HG03175 (cell line): ENCODE measurements at regions not wholly inside any gene's neighbourhood (a gene's known extent, or its start where the extent isn't known, plus 50 kb on each side); places are given as distances from the start of the nearest gene placed in this dataset.

Source experiments
- ATAC-seq: cut with Tn5 transposase; IDR thresholded peaks from one replicate; pipeline ENCODE4 v1.9.1; 2021; ENCODE audit warnings: mild to moderate bottlenecking, moderate library complexity; ENCODE audit not compliant: unreplicated experiment

- ATAC-seq, result no peak
Measured at GRCh38 chr17:33809748-33810147, 445.3 kb upstream of the CCL2 start.

DNA sequence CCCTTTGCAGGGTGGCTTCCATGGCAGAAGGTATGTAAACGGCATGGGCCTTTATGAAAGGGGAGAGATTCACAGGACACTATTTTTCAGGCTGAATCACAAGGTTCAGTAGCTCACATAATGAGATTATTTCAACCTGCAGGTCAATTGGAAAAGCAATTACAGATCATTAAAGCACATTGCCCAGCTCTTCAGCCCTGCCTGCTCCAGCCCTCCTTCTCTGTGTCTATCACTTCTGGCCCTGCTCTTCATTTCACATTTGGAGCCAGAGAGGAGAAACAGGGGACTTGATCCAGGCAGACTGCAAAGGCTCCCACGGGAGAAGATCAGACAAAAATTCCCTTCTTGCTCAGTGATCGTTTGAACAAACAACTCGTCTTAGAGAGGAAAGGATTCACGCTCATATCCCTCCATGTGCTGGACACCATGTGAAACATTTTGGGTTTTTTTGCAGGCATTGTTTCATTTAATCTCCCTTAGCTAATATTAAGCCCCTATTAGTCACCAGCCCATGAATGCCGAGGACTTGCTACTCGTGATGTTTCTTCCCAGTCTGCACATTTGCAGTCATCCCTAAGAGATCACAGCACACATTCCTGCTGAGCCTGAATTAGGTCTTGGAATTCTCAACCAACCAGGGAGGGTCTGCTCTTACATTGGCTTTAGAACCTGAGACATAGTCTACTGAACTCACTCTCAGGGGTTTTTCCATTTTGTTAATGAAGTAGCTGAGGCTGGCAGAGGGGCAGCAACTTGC lies 443.9 kb upstream of the CCL2 start:
- ATAC-seq, result no peak

GRCh38 chr17:33811984-33812577 lies 443.0 kb upstream of the CCL2 start:
- ATAC-seq, result no peak

DNA sequence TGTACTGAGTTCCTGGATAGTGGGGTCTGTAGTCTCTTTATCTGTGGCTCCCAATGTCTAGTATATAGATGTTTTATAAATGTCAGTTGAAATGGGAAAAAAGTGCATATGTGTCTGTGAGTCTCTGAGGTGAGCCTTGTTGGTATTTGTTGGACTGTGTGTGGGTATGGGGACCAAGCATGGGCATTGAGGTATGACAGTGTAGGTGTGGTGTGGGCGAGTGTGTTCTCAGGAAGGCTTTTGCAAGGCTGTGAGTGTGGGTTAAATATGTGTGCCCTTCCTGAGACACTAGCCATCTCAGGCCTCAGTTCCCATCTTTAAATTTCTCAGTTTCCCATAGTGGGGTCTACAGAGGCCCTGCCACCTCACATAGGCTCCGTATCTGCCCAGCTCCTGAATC lies 440.2 kb upstream of the CCL2 start:
- no peak for ATAC-seq

- no peak for ATAC-seq
Measured at GRCh38 chr17:33816036-33816435, 439.0 kb upstream of the CCL2 start.

GRCh38 chr17:33816842-33817617 lies 438.1 kb upstream of the CCL2 start:
- no peak for ATAC-seq

GRCh38 chr17:33819539-33819938 lies 435.5 kb upstream of the CCL2 start:
- ATAC-seq, result no peak

DNA sequence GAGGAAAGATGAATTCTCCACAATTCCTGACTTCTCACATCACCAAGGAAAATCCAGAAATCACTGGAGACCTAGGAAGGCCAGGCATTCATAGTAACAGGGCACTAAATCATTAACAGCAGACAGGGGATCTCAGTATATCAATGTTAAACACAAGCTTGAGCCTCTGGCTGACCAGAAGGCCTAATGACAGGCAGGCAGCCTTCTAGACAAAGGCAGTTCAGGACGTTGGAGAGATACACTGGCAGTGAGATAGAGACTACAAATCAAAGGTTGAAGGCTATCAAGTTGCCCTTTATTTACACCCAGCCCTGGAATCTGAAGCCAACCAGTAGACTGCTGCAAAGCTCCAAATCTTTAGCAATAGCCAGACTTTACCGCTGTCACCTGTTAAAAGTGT lies 422.8 kb upstream of the CCL2 start:
- no peak for ATAC-seq

- ATAC-seq, result no peak
Measured at GRCh38 chr17:33837281-33837680, 417.8 kb upstream of the CCL2 start.

DNA sequence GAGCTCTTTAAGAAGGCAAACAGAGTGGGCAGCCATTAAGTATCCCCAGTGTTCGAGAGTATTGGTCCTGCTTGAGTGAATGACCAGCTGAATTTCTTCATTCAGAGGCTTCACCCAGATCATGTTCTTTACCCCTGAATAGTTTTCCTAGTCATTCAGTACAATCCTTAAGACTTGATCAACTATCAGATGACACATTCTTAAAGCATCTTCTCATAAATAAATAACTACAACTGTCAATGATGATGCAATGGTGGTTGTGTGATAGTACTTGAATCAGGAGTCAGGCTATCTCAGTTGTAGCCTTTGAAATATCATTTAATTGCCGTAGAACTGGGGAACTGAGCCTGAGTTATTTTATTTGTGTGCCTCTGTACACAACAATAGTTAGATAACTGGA lies 416.8 kb upstream of the CCL2 start:
- ATAC-seq, result no peak

DNA sequence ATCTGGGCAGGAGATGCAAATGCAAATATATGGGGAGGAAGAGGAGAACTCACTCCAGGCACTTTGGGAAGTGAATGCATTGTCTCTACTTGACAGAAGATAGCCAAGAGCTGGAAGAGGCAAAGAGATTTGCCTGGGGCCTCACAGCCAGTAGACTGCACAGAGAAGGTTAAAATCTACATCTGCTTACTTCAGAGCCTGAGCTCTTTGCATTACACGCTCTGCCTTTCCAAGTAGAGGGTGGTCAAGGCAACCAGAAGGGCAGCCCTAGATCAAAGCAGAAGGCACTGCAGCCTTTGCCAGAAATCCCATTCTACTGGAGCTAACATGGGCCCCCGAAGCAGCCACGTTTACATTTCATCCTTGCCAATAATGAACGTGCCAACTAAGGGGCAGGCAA lies 407.2 kb upstream of the CCL2 start:
- ATAC-seq, result no peak

DNA sequence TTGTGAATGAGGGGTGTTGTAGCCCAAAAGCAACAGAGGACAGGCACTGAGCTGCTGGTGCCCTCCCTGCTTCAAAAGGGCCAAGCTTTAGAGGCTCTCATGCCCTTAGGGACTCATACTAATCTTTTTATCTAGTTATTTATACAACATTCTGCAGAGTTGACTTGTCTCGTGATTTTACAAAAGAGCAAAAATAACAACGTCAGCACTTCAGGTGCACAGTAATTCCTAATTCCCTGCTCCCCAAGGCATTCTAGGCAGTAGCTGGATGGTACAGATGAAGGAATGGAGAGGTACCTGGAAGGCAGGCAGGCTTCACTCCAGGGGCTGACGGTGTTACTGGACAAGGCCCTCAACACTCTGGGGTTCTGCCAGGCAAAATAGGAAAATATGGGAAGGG lies 406.7 kb upstream of the CCL2 start:
- no peak for ATAC-seq

DNA sequence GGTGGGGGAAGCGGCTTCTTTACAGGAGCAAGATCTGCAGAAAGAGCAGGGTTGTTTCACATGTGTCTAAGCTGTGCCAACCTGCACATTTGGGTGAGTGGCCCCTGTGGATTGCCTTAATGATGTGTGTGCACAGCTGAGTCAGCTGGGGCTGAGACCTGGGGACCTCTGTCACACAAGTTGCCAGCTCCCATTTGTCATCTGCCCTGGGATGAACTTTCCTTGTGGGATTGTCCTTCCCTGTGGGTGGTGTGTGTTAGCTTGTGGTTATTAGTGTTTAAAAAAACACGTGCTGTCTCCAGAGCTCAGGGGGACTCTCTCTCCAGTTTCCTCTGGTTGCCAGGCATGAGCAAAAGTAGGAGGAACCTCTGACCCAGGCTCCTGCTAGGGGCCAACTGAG lies 400.5 kb upstream of the CCL2 start:
- ATAC-seq, result no peak

DNA sequence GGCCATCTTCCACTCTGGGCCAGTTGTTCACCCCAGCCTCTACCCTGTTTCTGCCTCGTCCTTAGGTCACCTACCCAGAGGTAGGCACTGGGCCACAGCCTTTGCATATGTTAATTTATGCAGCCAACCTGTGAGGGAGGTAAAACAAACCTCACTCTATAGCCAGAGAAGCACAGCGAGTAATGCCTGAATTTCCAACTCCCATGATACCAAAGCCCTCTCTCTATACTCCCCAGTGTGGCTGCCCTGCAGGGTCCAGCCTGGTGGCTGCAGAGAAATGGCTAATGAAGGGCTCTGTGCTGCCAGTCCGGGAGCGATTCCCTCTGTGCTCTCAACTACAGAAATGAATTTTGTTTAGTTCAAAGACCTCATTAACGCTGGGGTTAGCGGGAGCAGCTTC lies 397.0 kb upstream of the CCL2 start:
- ATAC-seq, result no peak

DNA sequence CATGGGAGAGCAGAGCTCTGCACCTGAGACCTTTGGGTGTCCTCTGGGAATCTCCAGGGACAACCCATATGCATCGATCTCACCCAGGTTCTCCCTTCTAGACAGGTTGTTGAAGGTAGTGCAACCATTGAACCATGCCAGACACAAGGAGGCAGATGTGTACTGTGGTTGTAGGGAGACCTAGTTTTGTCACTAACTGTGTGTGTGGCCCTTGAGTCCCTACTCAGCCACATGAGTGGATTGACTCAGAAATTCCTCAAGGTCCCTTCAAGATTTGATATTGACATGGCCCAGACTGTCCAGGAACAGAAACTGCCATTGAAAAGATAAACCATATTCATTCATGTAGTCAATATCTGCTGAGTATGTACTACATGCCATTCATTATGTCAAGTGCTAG lies 396.4 kb upstream of the CCL2 start:
- ATAC-seq, result no peak

DNA sequence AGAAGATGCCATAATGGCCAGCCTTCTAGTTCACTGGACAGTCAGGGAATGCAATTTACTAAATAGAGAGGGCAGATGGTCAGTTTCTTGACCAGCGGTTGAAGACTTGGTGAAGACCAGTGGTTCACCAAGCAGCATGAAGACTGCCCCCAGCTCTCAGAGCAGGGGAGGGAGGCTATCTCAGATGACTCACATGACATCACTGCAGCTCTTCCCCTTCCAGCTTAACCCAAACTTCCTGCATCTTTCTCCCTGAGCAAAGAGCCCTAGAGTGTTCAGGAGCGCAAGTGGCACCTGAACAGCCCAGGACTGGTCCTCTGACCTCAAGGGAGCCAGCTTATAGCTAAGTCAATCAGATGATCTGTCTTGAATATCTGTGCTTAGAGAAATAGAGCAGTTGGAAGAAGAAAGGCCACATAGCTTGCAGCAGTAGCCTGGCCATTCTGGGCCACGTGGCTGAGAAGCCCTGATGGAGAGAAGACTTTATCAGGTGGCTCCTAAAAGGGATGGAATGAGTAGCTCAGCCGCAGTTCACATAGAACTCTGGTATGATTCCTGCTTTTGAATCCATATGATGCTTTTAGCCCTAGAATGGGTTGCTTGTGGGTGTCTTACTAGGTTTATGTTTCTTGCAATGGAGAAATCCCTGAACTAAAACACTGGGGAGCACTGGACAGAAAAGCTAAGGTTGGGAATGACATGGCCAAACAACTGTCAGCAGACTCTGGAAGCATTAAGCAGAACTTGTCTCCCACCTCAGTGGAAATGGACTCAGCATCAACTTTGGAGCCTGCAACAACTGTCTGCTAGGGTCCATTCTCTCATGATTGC lies 392.1 kb upstream of the CCL2 start:
- no peak for ATAC-seq

DNA sequence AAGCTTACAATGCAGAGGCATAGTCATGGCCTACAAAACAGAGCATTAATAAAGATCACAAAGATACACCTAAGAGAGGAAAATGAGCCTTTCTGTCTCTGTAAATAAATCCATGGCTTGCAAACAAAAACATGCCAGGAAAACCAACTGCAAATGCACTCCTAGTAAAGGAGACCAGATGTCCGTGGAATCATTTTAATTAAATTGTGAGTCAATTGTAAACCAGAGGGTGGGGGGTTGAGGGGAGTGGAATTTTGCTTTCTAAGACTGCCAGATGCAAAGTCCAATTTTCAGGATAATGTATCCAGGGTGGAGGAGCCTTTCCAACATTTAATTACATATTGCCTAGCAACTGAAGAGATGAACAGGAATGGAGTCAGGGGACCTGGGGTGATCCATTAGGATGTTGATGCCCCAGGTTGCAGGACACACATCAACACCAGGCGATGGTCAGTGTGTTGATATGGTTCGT lies 390.3 kb upstream of the CCL2 start:
- no peak for ATAC-seq

- ATAC-seq, result no peak
Measured at GRCh38 chr17:33868899-33869298, 386.2 kb upstream of the CCL2 start.

DNA sequence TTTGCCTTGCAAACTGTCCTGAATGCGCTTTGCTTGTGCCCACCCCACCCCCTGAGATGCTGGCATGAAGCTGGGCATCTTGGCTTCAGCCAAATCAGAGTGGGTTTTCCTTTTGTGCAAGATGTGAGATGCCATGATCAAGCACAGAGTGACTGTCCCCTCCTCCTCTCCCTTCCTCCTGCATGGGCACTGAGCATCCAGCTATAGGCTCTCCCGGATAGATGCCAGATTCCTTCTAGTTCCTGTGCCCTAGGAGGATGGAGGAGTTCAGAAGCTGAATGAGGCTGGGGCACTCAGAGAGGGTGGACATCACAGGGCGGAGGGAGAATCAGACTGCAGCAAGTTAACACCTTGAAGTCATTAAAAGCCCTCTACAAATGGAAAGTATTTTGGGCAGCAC lies 384.1 kb upstream of the CCL2 start:
- no peak for ATAC-seq

DNA sequence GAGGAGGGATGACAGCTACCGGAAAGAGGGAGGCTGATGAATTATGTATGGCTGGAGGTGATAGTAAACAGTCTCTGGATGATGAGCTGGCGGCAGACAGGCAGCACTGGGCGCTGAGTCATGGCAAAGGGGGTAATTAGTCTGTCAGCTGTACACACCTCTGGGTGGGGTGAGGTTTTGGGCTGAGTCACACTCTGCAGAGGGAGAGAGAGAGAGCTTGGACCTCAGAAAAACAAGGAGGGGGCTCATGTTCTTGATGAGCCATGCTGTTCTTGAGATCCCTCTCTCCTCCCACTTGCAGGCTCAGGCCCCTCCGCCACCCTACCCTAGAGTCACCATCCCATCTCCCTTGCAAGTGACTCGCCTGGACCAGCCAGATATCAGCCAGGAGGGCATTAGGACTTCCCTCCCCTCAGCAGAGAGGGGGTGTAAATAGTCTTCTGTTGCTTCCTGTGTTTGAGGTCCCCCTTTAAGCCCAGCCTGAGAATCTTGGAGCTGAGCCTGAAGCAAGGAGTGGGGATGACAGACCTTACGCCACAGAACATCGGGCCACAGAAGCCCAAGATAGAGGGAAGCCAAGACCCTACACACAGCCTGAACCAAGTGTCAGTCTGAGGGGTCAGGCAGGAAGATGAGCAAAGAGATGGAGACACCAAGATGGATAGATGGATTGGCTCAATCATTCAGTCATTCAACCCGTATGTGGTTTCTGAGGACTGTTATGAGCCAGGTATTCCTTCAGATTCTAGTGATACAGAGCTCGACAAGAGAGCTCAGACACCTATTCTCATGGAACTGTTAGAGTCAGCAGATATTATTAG lies 383.2 kb upstream of the CCL2 start:
- ATAC-seq, result no peak
